Lung (tissue), 11 donors: ENCODE measurements at regions not wholly inside any gene's neighbourhood (a gene's known extent, or its start where the extent isn't known, plus 50 kb on each side); places are given as distances from the start of the nearest gene placed in this dataset.
A peak's percentile ranks its signal among the peaks of the same experiment; 100 is the strongest.

Experiments
- ATAC-seq: fragments of 200-7000 bp; cut with Tn5 transposase; one replicate; pipeline ENCODE4 v1.9.1; 2020; ENCODE audit warnings: moderate number of reproducible peaks; ENCODE audit not compliant: insufficient read depth, low FRiP score
- DNase-seq, 3 donors: peaks; one replicate each; pipeline ENCODE4 v3.0.0-alpha.2; 2013 to 2017
- H3K27ac ChIP-seq, 2 donors: one replicate each; pipeline ENCODE4 v1.5.1; 2013; ENCODE audit warnings: mild to moderate bottlenecking in 2 of 2, moderate library complexity in 2 of 2, control low read depth in 1 of 2, inconsistent platforms in 1 of 2, low read depth in 1 of 2, low read length in 1 of 2
- H3K27me3 ChIP-seq, 3 donors: one replicate each; pipeline ENCODE4 v1.5.1; 2013; ENCODE audit warnings: low read length in 2 of 3; ENCODE audit not compliant: control insufficient read depth in 3 of 3, insufficient read depth in 3 of 3
- H3K36me3 ChIP-seq, 4 donors: one replicate each; pipeline ENCODE4 v1.5.1; 2013; ENCODE audit warnings: low read length in 4 of 4, mild to moderate bottlenecking in 1 of 4, moderate library complexity in 1 of 4; ENCODE audit not compliant: control insufficient read depth in 4 of 4, insufficient read depth in 4 of 4
- H3K4me1 ChIP-seq, 5 donors: one replicate each; pipeline ENCODE4 v1.5.1; 2013; ENCODE audit warnings: low read length in 5 of 5, mild to moderate bottlenecking in 2 of 5, moderate library complexity in 1 of 5; ENCODE audit not compliant: control insufficient read depth in 5 of 5, insufficient read depth in 5 of 5
- H3K4me3 ChIP-seq: one replicate; pipeline ENCODE4 v1.5.1; 2013; ENCODE audit warnings: mild to moderate bottlenecking, control low read depth, moderate library complexity
- H3K9ac ChIP-seq, 2 donors: one replicate each; pipeline ENCODE4 v1.5.1; 2013; ENCODE audit warnings: low read length in 2 of 2, control low read depth in 1 of 2; ENCODE audit not compliant: insufficient read depth in 1 of 2
- H3K9me3 ChIP-seq, 4 donors: one replicate each; pipeline ENCODE4 v1.5.1; 2013; ENCODE audit warnings: low read length in 3 of 4, mild to moderate bottlenecking in 1 of 4, moderate library complexity in 1 of 4; ENCODE audit not compliant: control insufficient read depth in 4 of 4, insufficient read depth in 3 of 4
- CTCF ChIP-seq: IDR thresholded peaks from 2 replicates; pipeline ENCODE4 v1.5.1; 2012; ENCODE audit warnings: mild to moderate bottlenecking; ENCODE audit errors: control extremely low read depth, extremely low read depth
- WGBS, 2 donors: extraction: QIAGEN DNeasy Blood & Tissue Kit; methylation state at CpG; one replicate each; pipeline ENCODE4 v1.1.7; 2013; 5-methylcytosine and 5-hydroxymethylcytosine counted together
- donor health status: control.
- donor health status: control.
- donor health status: Bipolar disorder and iron deficiency.
- donor health status: healthy.
- donor health status: DM: yes; HTN: yes; CAD: no.

- Histone ChIP-seq H3K4me3 (no peak overlapping the region), H3K4me1 (peaks cover 0 to 32% (median 14%) of the 10 kb centered on the region in 5 donors), H3K9me3 (no peaks in the 10 kb centered on the region), H3K27me3 (no peaks in the 10 kb centered on the region), H3K27ac (peak overlapping the region; percentile 33 to 37), H3K9ac (no peak overlapping the region), H3K36me3 (no peaks in the 10 kb centered on the region)
- WGBS, 2 donors = 56 to 68% methylated on average over 7 of the region's 7 CpGs
- DNase-seq (peak in 2 of 3 donors; percentile 52 to 66), ATAC-seq (no peak)
- TF ChIP-seq CTCF = no peak
These were observed 53.5 kb upstream of the SPATA12 start for GRCh38 chr3:57006949-57007419.

- H3K9me3 ChIP-seq = no peaks in the 10 kb centered on the region
- H3K36me3 ChIP-seq = no peaks in the 10 kb centered on the region
- no peak for TF ChIP-seq CTCF
- 89% methylated on average over 11 of the region's 11 CpGs for WGBS, 2 donors
- H3K27me3 ChIP-seq = no peaks in the 10 kb centered on the region
- no peak overlapping the region for H3K9ac ChIP-seq
- no peak overlapping the region for H3K27ac ChIP-seq
- H3K4me1 ChIP-seq = peaks cover 0 to 32% (median 14%) of the 10 kb centered on the region in 5 donors
- H3K4me3 ChIP-seq = no peak overlapping the region
- ATAC-seq (no peak), DNase-seq (no peak)
These were observed 54.2 kb upstream of the SPATA12 start for GRCh38 chr3:57006179-57006657.

- no peak overlapping the region for H3K4me3 ChIP-seq
- DNase-seq (no peak), ATAC-seq (no peak)
- peaks cover 0 to 26% (median 12%) of the 10 kb centered on the region in 5 donors for H3K4me1 ChIP-seq
- 59 to 75% methylated on average over 6 of the region's 6 CpGs for WGBS, 2 donors
- no peak overlapping the region for H3K27ac ChIP-seq
- no peaks in the 10 kb centered on the region for H3K9me3 ChIP-seq
- H3K9ac ChIP-seq = no peak overlapping the region
- no peaks in the 10 kb centered on the region for H3K36me3 ChIP-seq
- no peaks in the 10 kb centered on the region for H3K27me3 ChIP-seq
- no peak for TF ChIP-seq CTCF
These were observed 56.2 kb upstream of the SPATA12 start for GRCh38 chr3:57004229-57004628.

GRCh38 chr3:57003676-57004075 is 56.8 kb upstream of the SPATA12 start:
- DNase-seq (no peak), ATAC-seq (no peak)
- Histone ChIP-seq H3K9ac (no peak overlapping the region), H3K4me3 (no peak overlapping the region), H3K4me1 (peaks cover 0 to 22% (median 11%) of the 10 kb centered on the region in 5 donors), H3K27me3 (no peaks in the 10 kb centered on the region), H3K36me3 (no peaks in the 10 kb centered on the region), H3K9me3 (no peaks in the 10 kb centered on the region), H3K27ac (no peak overlapping the region)
- TF ChIP-seq CTCF = no peak
- 88 to 96% methylated on average over 2 of the region's 2 CpGs for WGBS, 2 donors
